Stomach smooth muscle (tissue), 2 donors: ENCODE measurements at regions not wholly inside any gene's neighbourhood (a gene's known extent, or its start where the extent isn't known, plus 50 kb on each side); places are given as distances from the start of the nearest gene placed in this dataset.
"Not testable (repeated sequence)": the region's sequence is repeated elsewhere in the genome, so short reads cannot be mapped to it uniquely, and the experiment has no call there.

Experiments
- H3K27ac ChIP-seq: one replicate; pipeline ENCODE4 v1.7.0; 2013; ENCODE audit warnings: mild to moderate bottlenecking, low read length, inconsistent platforms
- H3K27me3 ChIP-seq, 2 donors: one replicate each; pipeline ENCODE4 v1.7.0; 2013; ENCODE audit warnings: low read length in 2 of 2; ENCODE audit not compliant: insufficient read depth in 2 of 2, control insufficient read depth in 1 of 2
- H3K36me3 ChIP-seq, 2 donors: one replicate each; pipeline ENCODE4 v1.7.0; 2013; ENCODE audit warnings: low read length in 2 of 2; ENCODE audit not compliant: control insufficient read depth in 2 of 2, insufficient read depth in 2 of 2
- H3K4me1 ChIP-seq: one replicate; pipeline ENCODE4 v1.7.0; 2013; ENCODE audit warnings: low read length; ENCODE audit not compliant: control insufficient read depth, insufficient read depth
- H3K4me3 ChIP-seq, 2 donors: one replicate each; pipeline ENCODE4 v1.7.0; 2013; ENCODE audit warnings: low read length in 2 of 2
- H3K9ac ChIP-seq, 2 donors: one replicate each; pipeline ENCODE4 v1.7.0; 2013; ENCODE audit warnings: low read length in 2 of 2, mild to moderate bottlenecking in 1 of 2
- H3K9me3 ChIP-seq, 2 donors: one replicate each; pipeline ENCODE4 v1.7.0; 2013; ENCODE audit warnings: low read length in 2 of 2; ENCODE audit not compliant: control insufficient read depth in 2 of 2
- donor health status: healthy.
- donor health status: Pancreatic carcinoma.

- peaks cover 0 to 2% of the 10 kb centered on the region in 2 donors for H3K9me3 ChIP-seq
- no peaks in the 10 kb centered on the region for H3K36me3 ChIP-seq
- no peak overlapping the region for H3K9ac ChIP-seq
- no peaks in the 10 kb centered on the region for H3K4me1 ChIP-seq
- H3K27ac ChIP-seq, result no peak overlapping the region
- H3K4me3 ChIP-seq, result no peak overlapping the region
- no peaks in the 10 kb centered on the region for H3K27me3 ChIP-seq
These were observed 110.1 kb upstream of the ANO5 start for GRCh38 chr11:22082788-22083187.

DNA sequence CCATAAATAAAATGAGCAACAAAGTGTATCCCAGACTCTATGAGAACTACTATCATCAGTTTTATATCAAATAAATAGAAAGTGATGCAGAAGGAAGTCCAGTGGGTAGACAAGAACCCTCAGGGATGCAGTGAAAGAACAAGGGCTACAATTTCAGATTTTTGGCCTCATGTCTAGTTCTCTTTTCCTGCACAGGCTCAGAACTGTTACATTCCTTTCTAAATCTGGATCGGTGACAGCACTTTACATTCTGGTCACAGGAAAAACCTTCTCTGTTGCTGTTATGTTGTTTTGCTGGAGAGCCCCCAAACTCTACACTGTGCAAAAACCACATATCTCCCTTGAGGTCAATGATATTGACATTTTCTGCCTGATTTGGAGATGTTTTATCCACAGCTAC is 108.8 kb upstream of the ANO5 start:
- Histone ChIP-seq H3K4me1 (no peaks in the 10 kb centered on the region), H3K27ac (no peak overlapping the region), H3K36me3 (no peaks in the 10 kb centered on the region), H3K9ac (no peak overlapping the region), H3K4me3 (no peak overlapping the region), H3K27me3 (no peaks in the 10 kb centered on the region), H3K9me3 (peaks cover 0 to 2% of the 10 kb centered on the region in 2 donors)

- Histone ChIP-seq H3K9me3 (peaks cover 0 to 2% of the 10 kb centered on the region in 2 donors), H3K27ac (no peak overlapping the region), H3K4me1 (no peaks in the 10 kb centered on the region), H3K27me3 (no peaks in the 10 kb centered on the region), H3K4me3 (no peak overlapping the region), H3K9ac (no peak overlapping the region), H3K36me3 (no peaks in the 10 kb centered on the region)
These were observed 108.3 kb upstream of the ANO5 start for GRCh38 chr11:22084564-22084963.

DNA sequence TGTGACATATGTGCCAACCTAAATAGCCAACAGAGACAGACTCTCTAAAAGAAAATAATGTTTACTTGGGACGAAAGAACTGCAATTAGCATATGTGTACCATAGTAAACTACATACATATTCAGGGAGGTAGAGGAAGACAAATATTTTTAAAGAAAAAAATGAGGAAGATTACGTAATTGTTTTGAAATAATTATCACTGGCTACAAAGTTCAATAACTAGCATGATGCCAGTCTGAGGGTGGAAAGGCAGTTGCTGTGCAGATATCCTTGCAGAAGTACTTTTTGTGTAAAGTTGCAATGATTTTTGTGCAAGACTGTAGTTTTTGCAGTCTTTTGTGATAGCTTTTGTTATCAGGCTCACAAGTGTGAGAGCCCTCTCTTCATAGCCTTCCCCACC is 103.3 kb upstream of the ANO5 start:
- H3K4me3 ChIP-seq, result no peak overlapping the region
- H3K4me1 ChIP-seq, result no peaks in the 10 kb centered on the region
- H3K9ac ChIP-seq, result no peak overlapping the region
- no peaks in the 10 kb centered on the region for H3K27me3 ChIP-seq
- no peaks in the 10 kb centered on the region for H3K9me3 ChIP-seq
- no peak overlapping the region for H3K27ac ChIP-seq
- no peaks in the 10 kb centered on the region for H3K36me3 ChIP-seq

- Histone ChIP-seq H3K4me1 (no peaks in the 10 kb centered on the region), H3K9ac (no peak overlapping the region), H3K9me3 (no peaks in the 10 kb centered on the region), H3K4me3 (no peak overlapping the region), H3K36me3 (no peaks in the 10 kb centered on the region), H3K27ac (no peak overlapping the region), H3K27me3 (no peaks in the 10 kb centered on the region)
These were observed 86.3 kb upstream of the ANO5 start for GRCh38 chr11:22106566-22106965.

GRCh38 chr11:22115470-22116029 is 77.3 kb upstream of the ANO5 start:
- H3K4me1 ChIP-seq, result no peaks in the 10 kb centered on the region
- H3K36me3 ChIP-seq, result no peaks in the 10 kb centered on the region
- no peaks in the 10 kb centered on the region for H3K27me3 ChIP-seq
- H3K9me3 ChIP-seq, result no peaks in the 10 kb centered on the region
- no peak overlapping the region for H3K27ac ChIP-seq
- no peak overlapping the region for H3K4me3 ChIP-seq
- no peak overlapping the region for H3K9ac ChIP-seq

- H3K27ac ChIP-seq, H3K4me3 ChIP-seq, H3K9me3 ChIP-seq, H3K36me3 ChIP-seq, H3K27me3 ChIP-seq, H3K4me1 ChIP-seq, H3K9ac ChIP-seq: not testable (repeated sequence)
These were observed 64.9 kb upstream of the ANO5 start for GRCh38 chr11:22127981-22128380.

DNA sequence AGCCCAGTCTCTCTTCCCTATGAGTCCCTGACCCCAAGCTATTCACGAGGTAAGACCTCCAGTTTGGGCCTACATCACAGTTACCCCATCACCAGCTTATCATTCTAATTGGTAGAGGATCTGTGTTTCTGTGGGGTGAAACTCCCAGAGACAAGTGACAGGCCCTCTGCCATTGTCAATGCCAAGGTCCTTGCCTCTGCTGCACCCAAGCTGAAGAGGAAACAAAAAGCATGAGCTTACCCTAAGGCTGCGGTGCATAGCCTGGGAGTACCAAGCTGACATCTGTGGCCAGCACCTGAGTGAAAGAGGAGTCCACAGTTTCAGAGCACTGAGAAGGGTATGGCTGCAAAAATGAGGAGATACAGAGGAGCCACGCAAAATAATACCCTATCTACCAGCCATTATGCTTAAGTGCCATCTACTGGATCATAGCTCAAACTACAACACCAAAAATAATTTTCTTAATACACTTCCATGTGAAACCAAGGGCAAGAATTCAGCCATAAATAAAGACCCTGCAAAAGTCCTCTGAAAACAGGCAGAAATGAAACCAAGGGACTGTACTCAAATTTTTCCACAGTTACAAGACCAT is 62.3 kb upstream of the ANO5 start:
- no peak overlapping the region for H3K9ac ChIP-seq
- H3K27me3 ChIP-seq, result no peaks in the 10 kb centered on the region
- no peak overlapping the region for H3K4me3 ChIP-seq
- peaks cover 1 to 6% of the 10 kb centered on the region in 2 donors for H3K9me3 ChIP-seq
- H3K27ac ChIP-seq, result no peak overlapping the region
- no peaks in the 10 kb centered on the region for H3K36me3 ChIP-seq
- H3K4me1 ChIP-seq, result no peaks in the 10 kb centered on the region

- H3K9ac ChIP-seq, result no peak overlapping the region
- no peaks in the 10 kb centered on the region for H3K4me1 ChIP-seq
- no peak overlapping the region for H3K27ac ChIP-seq
- H3K27me3 ChIP-seq, result no peaks in the 10 kb centered on the region
- no peaks in the 10 kb centered on the region for H3K36me3 ChIP-seq
- H3K9me3 ChIP-seq, result no peaks in the 10 kb centered on the region
- H3K4me3 ChIP-seq, result no peak overlapping the region
These were observed 59.1 kb upstream of the ANO5 start for GRCh38 chr11:22133776-22134175.

GRCh38 chr11:22138264-22138663 is 54.6 kb upstream of the ANO5 start:
- Histone ChIP-seq H3K4me1 (no peaks in the 10 kb centered on the region), H3K4me3 (no peak overlapping the region)

More at GRCh38 chr11:22138264-22138663, 54.6 kb upstream of the ANO5 start:
- Histone ChIP-seq H3K36me3 (no peaks in the 10 kb centered on the region), H3K9ac (no peak overlapping the region), H3K27ac (no peak overlapping the region), H3K27me3 (no peaks in the 10 kb centered on the region), H3K9me3 (no peaks in the 10 kb centered on the region)
